Right lobe of liver (tissue), 6 donors: ENCODE measurements at regions not wholly inside any gene's neighbourhood (a gene's known extent, or its start where the extent isn't known, plus 50 kb on each side); places are given as distances from the start of the nearest gene placed in this dataset.

Experiments
- ATAC-seq, 4 donors: fragments of 200-7000 bp; cut with Tn5 transposase; one replicate each; pipeline ENCODE4 v1.9.1; 2020; ENCODE audit warnings: mild to moderate bottlenecking in 4 of 4, moderate library complexity in 4 of 4
- DNase-seq, 3 donors: peaks; one replicate each; pipeline ENCODE4 v3.0.0-alpha.2; 2020
- H3K27ac ChIP-seq, 3 donors: fragments of 200-600 bp; one replicate each; pipeline ENCODE4 v1.8.0; 2022
- H3K27me3 ChIP-seq, 2 donors: fragments of 200-600 bp; one replicate each; pipeline ENCODE4 v1.8.0; 2022
- H3K36me3 ChIP-seq, 4 donors: fragments of 200-600 bp; sonication (generic) in 1 of 4; one replicate each; pipeline versions ENCODE4 v1.5.1 to v1.8.0; 2017 to 2022; ENCODE audit warnings: control low read depth in 1 of 4
- H3K4me1 ChIP-seq, 4 donors: fragments of 200-600 bp; sonication (generic) in 1 of 4; one replicate each; pipeline versions ENCODE4 v1.5.1 to v1.8.0; 2017 to 2022; ENCODE audit warnings: control low read depth in 1 of 4
- H3K4me3 ChIP-seq, 3 donors: fragments of 200-600 bp; one replicate each; pipeline ENCODE4 v1.8.0; 2022
- H3K9me3 ChIP-seq, 4 donors: fragments of 200-600 bp; sonication (generic) in 1 of 4; one replicate each; pipeline versions ENCODE4 v1.5.1 to v1.8.0; 2017 to 2022; ENCODE audit warnings: control low read depth in 1 of 4
- CTCF ChIP-seq, 4 donors: fragments of 200-600 bp in 3 of 4; fragments of 450-650 bp in 1 of 4; IDR thresholded peaks; one replicate each; pipeline versions ENCODE4 v1.5.1 to v1.8.0; 2016 to 2022; ENCODE audit warnings: antibody characterized with exemption in 4 of 4, mild to moderate bottlenecking in 2 of 4
- POLR2A ChIP-seq: fragments of 450-650 bp; IDR thresholded peaks from one replicate; pipeline ENCODE4 v1.6.1; 2017; ENCODE audit warnings: antibody characterized with exemption, mild to moderate bottlenecking
- WGBS: methylation state at CpG from one replicate; pipeline ENCODE4 v1.1.6; 2018; ENCODE audit warnings: low coverage, low lambda C conversion rate; ENCODE audit not compliant: insufficient coverage; ENCODE audit errors: missing lambda C conversion rate; 5-methylcytosine and 5-hydroxymethylcytosine counted together
- intact Hi-C, 2 donors: fragments of 100-400 bp; cut with DNase I; formaldehyde crosslinking; loops; one replicate each; pipeline versions ENCODE4 v1.11.2 to v1.14.1; 2022
- donor health status: DM: no; HTN: yes; CAD: no.
- donor health status: DM: no; HTN: no; CAD: no.
- donor health status: DM: no; HTN: no; CAD: no.
- donor health status: DM: no; HTN: yes; CAD: no.
- donor health status: DM: no; HTN: yes; CAD: no.

GRCh38 chr3:43895573-43895972 lies 204.8 kb downstream of the ABHD5 start:
- ATAC-seq: no peak
- no peak for TF ChIP-seq POLR2A
- no peak for TF ChIP-seq CTCF (IDR thresholded peaks at IDR 0.05)

GRCh38 chr3:43902415-43902814 lies 211.7 kb downstream of the ABHD5 start:
- H3K27me3 ChIP-seq: no peaks in the 10 kb centered on the region
- H3K9me3 ChIP-seq: no peaks in the 10 kb centered on the region
- no peak for TF ChIP-seq CTCF (IDR thresholded peaks at IDR 0.05)
- TF ChIP-seq POLR2A: no peak
- H3K36me3 ChIP-seq: no peaks in the 10 kb centered on the region
- intact Hi-C loops: no loop called here
- 80% methylated on average over 2 of the region's 2 CpGs for WGBS
- ATAC-seq (no peak), DNase-seq (no peak)
- no peak overlapping the region for H3K4me3 ChIP-seq
- no peaks in the 10 kb centered on the region for H3K4me1 ChIP-seq
- no peak overlapping the region for H3K27ac ChIP-seq

More at GRCh38 chr3:43895573-43895972, 204.8 kb downstream of the ABHD5 start:
- intact Hi-C loops: no loop called here
- Histone ChIP-seq H3K4me3 (no peak overlapping the region), H3K4me1 (peaks cover 0 to 8% (median 0%) of the 10 kb centered on the region in 4 donors), H3K27me3 (peaks cover 0 to 2% of the 10 kb centered on the region in 2 donors), H3K27ac (no peak overlapping the region), H3K36me3 (no peaks in the 10 kb centered on the region), H3K9me3 (no peaks in the 10 kb centered on the region)
- 52% methylated on average over 4 of the region's 4 CpGs for WGBS
- no peak for DNase-seq

DNA sequence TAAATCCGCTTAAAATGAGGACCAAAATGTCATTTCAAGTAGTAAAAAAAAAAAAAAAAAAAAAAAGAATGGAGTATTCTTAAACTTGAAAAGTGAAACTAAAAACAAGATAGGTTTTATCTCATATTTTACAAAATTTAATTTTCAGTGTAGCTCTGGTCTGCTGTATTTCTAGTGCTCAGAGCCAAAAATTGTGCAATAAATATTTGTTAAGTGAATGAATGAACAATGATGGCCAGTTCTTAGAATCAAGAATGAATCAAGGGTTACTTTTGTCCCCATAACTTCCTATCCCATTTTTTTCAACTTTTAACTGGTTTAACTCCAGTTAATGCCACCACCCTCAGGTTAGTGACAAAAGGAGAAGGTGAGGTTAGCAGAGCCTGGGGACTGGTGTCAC lies 214.4 kb downstream of the ABHD5 start:
- intact Hi-C loops: no loop called here
- WGBS: 58% methylated on average over 1 of the region's 1 CpG
- Histone ChIP-seq H3K27me3 (no peaks in the 10 kb centered on the region), H3K4me1 (no peaks in the 10 kb centered on the region), H3K27ac (no peak overlapping the region), H3K4me3 (no peak overlapping the region), H3K9me3 (no peaks in the 10 kb centered on the region), H3K36me3 (no peaks in the 10 kb centered on the region)
- ATAC-seq: no peak
- TF ChIP-seq CTCF (IDR thresholded peaks at IDR 0.05): no peak
- TF ChIP-seq POLR2A: no peak
- no peak for DNase-seq

DNA sequence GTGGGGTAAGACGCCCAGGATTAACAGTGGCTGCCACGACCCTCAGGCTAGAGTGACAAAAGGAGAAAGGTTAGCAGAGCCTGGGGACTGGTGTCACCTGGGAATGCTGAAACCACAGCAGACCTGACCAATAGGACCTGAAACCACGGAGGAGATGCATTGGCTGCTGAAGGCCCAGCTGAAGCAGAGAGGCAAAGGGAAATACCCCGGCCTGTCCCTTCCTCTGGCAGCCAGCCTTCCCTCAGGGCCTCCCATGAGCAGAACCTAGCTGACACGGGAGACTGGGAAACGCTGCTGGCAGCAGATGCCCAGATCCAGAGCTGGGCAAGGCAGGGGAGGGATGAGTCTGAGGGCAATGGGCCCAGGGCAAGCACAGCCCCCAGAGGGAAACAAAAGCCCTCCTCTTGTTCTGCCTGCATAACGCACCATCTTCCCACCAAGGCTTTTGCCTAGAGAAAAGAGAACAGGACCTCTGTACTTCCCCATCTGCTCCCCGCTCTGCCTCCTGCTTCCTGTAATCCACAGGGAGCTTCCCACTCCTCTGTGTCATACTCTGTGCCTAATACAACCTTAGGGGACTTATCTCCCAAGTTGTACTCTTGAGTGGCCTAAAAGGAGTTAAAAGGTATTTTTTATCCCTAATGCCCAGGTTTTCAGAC lies 216.2 kb downstream of the ABHD5 start:
- no peak overlapping the region for H3K27ac ChIP-seq
- no peak overlapping the region for H3K4me3 ChIP-seq
- no peaks in the 10 kb centered on the region for H3K4me1 ChIP-seq
- 43% methylated on average over 6 of the region's 8 CpGs for WGBS
- H3K27me3 ChIP-seq: no peaks in the 10 kb centered on the region
- ATAC-seq: no peak
- no peak for DNase-seq
- TF ChIP-seq POLR2A (no peak), CTCF (IDR thresholded peaks at IDR 0.05) (no peak)
- intact Hi-C loops: no loop called here
- no peaks in the 10 kb centered on the region for H3K36me3 ChIP-seq
- no peaks in the 10 kb centered on the region for H3K9me3 ChIP-seq

- no peak for DNase-seq
- Histone ChIP-seq H3K27me3 (no peaks in the 10 kb centered on the region), H3K9me3 (no peaks in the 10 kb centered on the region), H3K4me1 (no peaks in the 10 kb centered on the region), H3K36me3 (no peaks in the 10 kb centered on the region), H3K27ac (no peak overlapping the region), H3K4me3 (no peak overlapping the region)
- TF ChIP-seq CTCF (IDR thresholded peaks at IDR 0.05): no peak
- TF ChIP-seq POLR2A: no peak
- no peak for ATAC-seq
- WGBS: 50% methylated on average over 1 of the region's 1 CpG
- intact Hi-C loops: no loop called here
These were observed 216.7 kb downstream of the ABHD5 start for GRCh38 chr3:43907508-43907858.
